AG09309 (cell line): ENCODE measurements at regions not wholly inside any gene's neighbourhood (a gene's known extent, or its start where the extent isn't known, plus 50 kb on each side); places are given as distances from the start of the nearest gene placed in this dataset.

Experiments
- DNase-seq: peaks from one replicate; pipeline ENCODE4 v3.0.0-alpha.2; 2010; ENCODE audit warnings: low read depth
- H3K4me3 ChIP-seq: 2 replicates; pipeline ENCODE4 v1.5.1; 2011; ENCODE audit warnings: mild to moderate bottlenecking, low read depth, low read length, moderate library complexity; ENCODE audit not compliant: control insufficient read depth
- TF ChIP-seq, protein P1 (sequence below): IDR thresholded peaks from 2 replicates; pipeline ENCODE4 v1.5.1; 2011; ENCODE audit warnings: mild to moderate bottlenecking, low read depth, low read length, inconsistent platforms; ENCODE audit not compliant: insufficient read depth, control insufficient read depth; ENCODE audit errors: missing control alignments

DNA sequence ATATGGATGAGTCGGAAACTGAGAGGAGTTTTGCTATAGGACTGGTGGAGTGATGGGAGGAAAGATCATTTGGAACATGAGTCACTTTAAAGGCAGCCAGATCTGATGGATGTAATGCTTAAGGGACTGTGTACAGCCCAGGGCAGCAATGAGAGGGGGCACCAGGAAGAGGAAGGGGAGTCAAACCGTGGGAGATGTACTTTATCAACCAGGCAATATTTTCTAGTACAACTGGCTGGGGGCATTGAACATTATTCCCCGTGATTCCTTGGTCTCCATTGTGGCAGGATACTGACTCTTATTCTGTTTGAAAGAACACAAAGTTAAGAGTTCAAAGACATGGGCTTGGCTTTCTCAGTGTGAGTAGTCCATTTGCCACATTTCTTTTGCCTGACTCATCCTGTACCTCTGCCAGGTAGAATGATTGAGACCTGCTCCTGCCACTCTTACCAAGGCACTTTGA, 268.2 kb upstream of the NR5A2 start:
- TF ChIP-seq, protein P1, sequence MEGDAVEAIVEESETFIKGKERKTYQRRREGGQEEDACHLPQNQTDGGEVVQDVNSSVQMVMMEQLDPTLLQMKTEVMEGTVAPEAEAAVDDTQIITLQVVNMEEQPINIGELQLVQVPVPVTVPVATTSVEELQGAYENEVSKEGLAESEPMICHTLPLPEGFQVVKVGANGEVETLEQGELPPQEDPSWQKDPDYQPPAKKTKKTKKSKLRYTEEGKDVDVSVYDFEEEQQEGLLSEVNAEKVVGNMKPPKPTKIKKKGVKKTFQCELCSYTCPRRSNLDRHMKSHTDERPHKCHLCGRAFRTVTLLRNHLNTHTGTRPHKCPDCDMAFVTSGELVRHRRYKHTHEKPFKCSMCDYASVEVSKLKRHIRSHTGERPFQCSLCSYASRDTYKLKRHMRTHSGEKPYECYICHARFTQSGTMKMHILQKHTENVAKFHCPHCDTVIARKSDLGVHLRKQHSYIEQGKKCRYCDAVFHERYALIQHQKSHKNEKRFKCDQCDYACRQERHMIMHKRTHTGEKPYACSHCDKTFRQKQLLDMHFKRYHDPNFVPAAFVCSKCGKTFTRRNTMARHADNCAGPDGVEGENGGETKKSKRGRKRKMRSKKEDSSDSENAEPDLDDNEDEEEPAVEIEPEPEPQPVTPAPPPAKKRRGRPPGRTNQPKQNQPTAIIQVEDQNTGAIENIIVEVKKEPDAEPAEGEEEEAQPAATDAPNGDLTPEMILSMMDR: no peak
- DNase-seq: no peak
- no peak overlapping the region for H3K4me3 ChIP-seq

DNA sequence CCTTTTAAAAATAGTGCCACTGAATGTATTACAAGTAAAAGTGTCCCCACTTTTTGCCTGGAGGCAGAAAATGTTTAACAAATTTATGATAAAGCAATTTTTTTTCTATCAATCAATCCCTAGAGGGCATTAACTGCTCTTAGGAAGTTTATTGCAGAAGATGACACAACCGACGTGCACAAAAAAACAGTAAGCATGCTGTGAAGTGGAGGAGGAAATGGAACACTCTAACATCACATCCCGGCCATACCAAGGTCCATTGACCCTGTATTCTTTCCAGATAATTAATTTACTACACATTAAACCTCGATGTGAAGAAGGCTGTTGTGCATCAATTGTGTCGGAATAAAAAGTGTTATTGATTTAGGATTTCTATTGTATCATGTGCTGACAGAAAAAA, 264.9 kb upstream of the NR5A2 start:
- TF ChIP-seq, protein P1: no peak
- DNase-seq: no peak
- no peak overlapping the region for H3K4me3 ChIP-seq

DNA sequence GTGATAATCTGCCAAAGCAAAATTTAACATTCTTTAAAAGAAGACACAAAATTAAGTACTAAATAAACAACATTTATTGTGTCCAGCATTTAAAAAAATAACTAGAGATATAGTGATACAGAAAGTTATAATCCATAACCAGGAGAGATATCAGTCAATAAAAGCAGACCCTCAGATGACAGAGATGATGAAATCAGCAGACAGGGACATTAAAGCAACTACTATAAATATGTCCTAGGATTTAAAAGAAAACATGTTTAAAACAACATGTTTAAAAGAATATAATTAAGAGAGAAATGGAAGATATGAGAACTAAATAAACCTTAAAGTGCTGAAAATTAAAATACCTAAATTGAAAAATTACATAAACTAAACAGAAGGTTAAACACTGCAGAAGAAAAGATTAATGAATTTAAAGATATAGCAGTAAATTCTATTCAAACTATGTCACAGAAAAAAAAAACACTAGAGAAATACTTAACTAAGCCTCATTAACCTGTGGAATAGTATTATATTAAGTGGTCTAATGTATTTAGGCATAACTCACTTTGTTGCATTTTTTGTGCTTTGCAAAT, 261.2 kb upstream of the NR5A2 start:
- DNase-seq: no peak
- TF ChIP-seq, protein P1: no peak
- no peak overlapping the region for H3K4me3 ChIP-seq

DNA sequence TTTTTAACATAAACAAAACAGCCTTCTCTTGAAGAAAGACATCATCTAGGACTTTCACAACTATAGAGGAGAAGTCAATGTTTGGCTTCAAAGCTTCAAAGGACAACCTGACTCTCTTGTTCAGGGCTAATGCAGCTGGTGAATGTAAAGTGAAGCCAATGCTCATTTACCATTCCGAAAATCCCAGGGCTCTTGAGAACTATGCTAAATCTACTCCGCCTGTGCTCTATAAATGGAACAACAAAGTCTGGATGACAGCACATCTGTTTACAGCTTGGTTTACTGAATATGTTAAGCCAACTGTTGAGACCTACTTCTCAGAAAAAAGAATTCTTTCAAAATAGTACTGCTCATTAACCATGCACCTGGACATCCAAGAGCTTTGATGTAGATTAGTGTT, 259.8 kb upstream of the NR5A2 start:
- H3K4me3 ChIP-seq: no peak overlapping the region
- TF ChIP-seq, protein P1: no peak
- DNase-seq: no peak

DNA sequence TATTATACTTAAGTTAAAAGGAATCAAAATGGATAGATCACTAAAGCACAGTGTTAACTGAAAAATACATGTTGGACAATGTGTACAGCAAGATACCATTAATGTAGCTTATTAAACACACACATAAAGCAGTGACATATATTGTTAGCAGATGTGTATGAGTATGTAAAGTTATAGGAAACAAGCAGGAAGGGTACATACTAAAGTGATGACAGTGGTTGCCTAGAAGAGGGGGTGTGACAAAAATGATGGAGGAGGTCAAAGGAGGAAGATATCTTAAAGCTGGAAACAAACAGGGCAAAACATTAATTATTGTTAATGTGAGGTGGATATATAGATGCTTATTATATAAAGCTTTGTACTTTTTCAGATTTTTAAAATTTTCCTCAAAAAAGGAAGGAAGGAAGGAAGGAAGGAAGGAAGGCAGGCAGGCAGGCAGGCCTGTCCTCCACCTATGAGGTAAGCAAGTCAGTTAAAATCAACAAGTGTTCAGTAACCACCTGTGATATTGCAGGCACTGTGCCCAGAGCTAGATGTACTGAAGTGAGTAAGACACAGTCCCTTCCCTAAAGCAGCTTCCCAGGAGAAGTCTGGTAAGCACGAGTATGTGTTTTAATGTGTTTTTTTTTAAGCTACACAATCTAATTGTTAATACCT, 252.9 kb upstream of the NR5A2 start:
- H3K4me3 ChIP-seq: no peak overlapping the region
- no peak for DNase-seq
- TF ChIP-seq, protein P1: no peak

DNA sequence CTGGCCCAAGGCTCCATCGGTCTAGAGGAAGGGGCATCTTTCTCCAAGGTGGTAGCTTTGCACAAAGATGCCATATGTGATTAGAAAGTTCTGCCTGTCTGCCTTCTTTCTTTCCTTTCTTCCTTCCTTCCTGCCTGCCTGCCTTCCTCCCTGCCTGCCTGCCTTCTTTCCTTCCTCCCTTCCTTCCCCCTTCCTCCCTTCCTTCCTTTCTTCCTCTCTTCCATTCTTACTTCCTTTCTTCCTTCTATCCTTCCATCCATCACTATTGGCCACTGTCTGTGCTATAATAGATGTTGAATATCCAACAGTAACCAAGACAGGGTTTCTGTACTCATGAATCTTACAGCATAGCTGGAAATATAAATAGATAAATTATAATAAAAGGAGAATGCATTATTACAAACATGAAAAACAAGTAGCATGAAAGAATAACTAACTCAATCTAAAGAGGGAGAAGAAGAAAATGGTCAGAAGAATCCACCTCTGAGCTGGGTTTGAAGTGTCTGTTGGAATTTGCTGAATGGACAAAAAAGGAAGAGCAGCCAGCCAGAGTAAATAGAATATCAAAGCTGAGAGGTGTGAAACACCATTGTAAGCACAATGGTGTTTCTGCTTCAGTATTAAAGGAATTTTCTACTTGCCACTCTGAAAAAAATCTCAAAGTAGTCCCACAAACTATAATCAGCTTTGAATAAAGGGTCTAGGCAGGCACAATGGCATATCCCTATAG, 250.6 kb upstream of the NR5A2 start:
- TF ChIP-seq, protein P1: no peak
- DNase-seq: no peak

More for the DNA sequence above, 250.6 kb upstream of the NR5A2 start:
- H3K4me3 ChIP-seq: no peak overlapping the region
